LNCaP clone FGC (cell line): ENCODE measurements at regions not wholly inside any gene's neighbourhood (a gene's known extent, or its start where the extent isn't known, plus 50 kb on each side); places are given as distances from the start of the nearest gene placed in this dataset.

Experiments used
- DNase-seq: peaks from one replicate; pipeline ENCODE4 v3.0.0-alpha.2; 2011; ENCODE audit warnings: low read depth
- H3K4me3 ChIP-seq: 2 replicates; pipeline ENCODE4 v1.5.1; 2011; ENCODE audit warnings: mild to moderate bottlenecking, low read depth, low read length, control low read depth
- TF ChIP-seq, protein P1 (sequence below): IDR thresholded peaks from 2 replicates; pipeline ENCODE4 v1.5.1; 2012; ENCODE audit warnings: mild to moderate bottlenecking; ENCODE audit not compliant: control insufficient read depth, insufficient read depth; ENCODE audit errors: extremely low read depth

DNA sequence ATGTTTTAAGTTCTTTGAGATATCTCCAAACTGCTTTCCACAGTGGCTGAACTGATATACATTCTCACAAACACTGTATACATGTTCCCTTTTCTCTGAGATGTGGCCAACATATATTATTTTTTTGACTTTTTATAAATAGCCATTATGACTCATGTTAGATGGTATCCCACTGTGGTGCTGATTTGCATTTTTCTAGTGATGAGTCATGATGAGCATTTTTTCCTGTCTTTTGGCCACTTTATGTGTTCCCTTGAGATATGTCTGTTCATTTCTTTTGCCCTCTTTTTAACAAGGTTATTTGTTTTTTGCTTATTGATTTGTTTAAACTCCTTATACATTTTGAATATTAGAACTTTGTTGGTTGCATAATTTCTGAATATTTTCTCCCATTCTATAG lies 1055.1 kb downstream of the NXPH1 start:
- TF ChIP-seq, protein P1, sequence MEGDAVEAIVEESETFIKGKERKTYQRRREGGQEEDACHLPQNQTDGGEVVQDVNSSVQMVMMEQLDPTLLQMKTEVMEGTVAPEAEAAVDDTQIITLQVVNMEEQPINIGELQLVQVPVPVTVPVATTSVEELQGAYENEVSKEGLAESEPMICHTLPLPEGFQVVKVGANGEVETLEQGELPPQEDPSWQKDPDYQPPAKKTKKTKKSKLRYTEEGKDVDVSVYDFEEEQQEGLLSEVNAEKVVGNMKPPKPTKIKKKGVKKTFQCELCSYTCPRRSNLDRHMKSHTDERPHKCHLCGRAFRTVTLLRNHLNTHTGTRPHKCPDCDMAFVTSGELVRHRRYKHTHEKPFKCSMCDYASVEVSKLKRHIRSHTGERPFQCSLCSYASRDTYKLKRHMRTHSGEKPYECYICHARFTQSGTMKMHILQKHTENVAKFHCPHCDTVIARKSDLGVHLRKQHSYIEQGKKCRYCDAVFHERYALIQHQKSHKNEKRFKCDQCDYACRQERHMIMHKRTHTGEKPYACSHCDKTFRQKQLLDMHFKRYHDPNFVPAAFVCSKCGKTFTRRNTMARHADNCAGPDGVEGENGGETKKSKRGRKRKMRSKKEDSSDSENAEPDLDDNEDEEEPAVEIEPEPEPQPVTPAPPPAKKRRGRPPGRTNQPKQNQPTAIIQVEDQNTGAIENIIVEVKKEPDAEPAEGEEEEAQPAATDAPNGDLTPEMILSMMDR = no peak
- no peak overlapping the region for H3K4me3 ChIP-seq
- no peak for DNase-seq

DNA sequence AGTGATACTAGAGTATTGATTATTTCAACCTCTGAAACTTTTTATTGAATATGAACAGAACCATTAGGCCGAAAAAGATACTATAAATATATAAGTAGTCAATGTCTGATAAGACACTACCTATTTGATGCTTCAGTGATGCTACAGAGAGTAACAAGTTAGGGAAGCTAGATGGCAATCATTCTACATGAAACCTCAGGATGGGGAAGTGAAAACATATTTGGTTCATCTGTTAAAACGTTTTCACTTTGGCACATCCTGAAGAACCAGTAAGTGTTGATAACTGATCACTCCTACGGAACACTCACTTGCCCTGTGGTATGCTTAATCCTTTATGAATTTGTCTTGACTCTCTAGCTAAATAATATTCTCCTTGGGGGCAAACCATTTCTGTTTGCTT lies 1064.9 kb downstream of the NXPH1 start:
- no peak for DNase-seq
- no peak overlapping the region for H3K4me3 ChIP-seq
- TF ChIP-seq, protein P1 = no peak

DNA sequence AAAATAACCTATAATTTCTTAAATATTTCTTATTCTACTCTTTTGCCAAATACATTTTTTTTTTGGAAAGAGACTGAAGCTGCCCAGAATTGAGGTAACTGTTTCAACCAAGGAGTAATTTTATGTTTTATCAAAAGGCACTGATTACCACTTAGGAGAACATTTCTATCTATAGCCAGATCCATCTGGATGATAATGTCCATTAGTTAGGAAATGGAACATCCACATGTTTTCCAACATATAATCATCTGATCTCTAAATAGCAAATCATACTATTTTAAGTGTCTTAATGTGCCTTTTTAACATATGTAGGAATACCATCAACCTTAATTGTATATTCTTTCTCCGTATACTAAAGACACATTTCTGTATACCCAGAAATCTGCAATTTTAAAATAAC lies 1068.9 kb downstream of the NXPH1 start:
- TF ChIP-seq, protein P1 = no peak
- no peak overlapping the region for H3K4me3 ChIP-seq
- DNase-seq = no peak

DNA sequence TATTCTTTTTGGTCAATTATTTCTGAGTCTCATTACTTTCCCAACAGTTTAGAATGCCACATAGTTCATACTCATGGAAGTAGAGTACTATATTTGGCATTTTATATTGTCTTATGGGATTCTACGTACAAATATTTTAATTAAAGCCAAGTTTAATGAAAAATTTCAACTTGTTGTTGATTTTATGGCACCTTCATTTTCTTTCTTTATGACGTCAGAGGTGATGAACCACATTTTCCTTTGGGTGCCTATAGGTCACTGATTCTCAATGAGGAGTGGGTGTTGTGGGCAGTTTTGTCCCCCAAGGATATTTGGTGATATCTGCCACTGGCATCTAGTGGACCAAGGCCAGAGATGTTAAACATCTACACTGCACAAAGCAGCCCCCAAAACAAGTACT lies 1071.3 kb downstream of the NXPH1 start:
- no peak for DNase-seq
- no peak overlapping the region for H3K4me3 ChIP-seq
- TF ChIP-seq, protein P1 = no peak

DNA sequence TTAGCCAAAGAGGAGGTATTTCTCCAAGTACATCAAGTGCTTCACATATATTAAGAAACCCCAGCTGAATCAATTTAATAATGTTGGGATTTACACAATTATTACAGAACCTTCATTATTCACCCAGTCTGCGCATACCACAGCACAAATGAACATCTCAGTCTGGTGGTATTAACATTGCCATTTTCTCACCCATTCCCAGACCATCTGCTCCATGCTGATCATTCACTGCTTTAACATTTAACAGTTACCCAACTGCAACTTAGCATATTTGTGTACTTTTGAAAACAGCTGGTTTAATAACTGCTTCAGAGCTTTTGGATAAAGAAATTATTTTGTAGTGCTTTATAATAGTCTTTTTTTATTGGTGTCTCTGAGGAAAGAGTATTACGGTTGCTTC lies 1072.1 kb downstream of the NXPH1 start:
- DNase-seq = no peak

DNA sequence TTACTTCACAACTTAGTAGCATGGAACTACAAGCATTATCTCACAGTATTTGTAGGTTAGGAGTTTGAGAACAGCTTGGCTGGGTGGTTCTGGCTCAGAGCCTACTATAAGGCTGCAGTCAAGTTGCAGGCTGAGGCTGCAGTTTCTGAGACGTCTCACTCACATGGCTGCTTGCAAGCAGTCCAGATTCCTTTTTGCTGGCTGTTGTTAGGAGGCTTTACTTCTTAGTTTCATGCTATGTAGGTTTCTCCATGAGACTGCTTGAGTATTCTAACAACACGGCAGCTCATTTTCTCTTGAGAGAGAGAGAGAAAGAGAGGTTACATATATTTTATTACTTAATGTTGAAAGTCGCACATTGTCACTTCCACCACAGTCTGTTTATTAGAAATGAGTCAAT lies 1073.9 kb downstream of the NXPH1 start:
- H3K4me3 ChIP-seq = no peak overlapping the region
- DNase-seq = no peak
- TF ChIP-seq, protein P1 = no peak

More for the DNA sequence above, 1072.1 kb downstream of the NXPH1 start:
- H3K4me3 ChIP-seq = no peak overlapping the region
- TF ChIP-seq, protein P1 = no peak

- TF ChIP-seq, protein P1 = no peak
- DNase-seq = no peak
- H3K4me3 ChIP-seq = no peak overlapping the region
Measured at GRCh38 chr7:9516662-9517061, 1083.3 kb downstream of the NXPH1 start.
